Naive thymus-derived CD4-positive, alpha-beta T cell (primary cell): ENCODE measurements at regions not wholly inside any gene's neighbourhood (a gene's known extent, or its start where the extent isn't known, plus 50 kb on each side); places are given as distances from the start of the nearest gene placed in this dataset.
"Not testable (repeated sequence)": the region's sequence is repeated elsewhere in the genome, so short reads cannot be mapped to it uniquely, and the experiment has no call there.

Experiments
- ATAC-seq: fragments of 150-1000 bp; cut with Tn5 transposase; 2 replicates; pipeline ENCODE4 v1.10.0; 2021; ENCODE audit warnings: mild to moderate bottlenecking, moderate library complexity
- CTCF ChIA-PET: fragments of 350-600 bp; sonication (Branson Sonifier 250); formaldehyde crosslinking; loops from one replicate; lab custom pipeline; 2021; ENCODE audit warnings: antibody characterized with exemption; lab: Charles Lee
- POLR2A ChIA-PET: fragments of 350-600 bp; sonication (Branson Sonifier 250); formaldehyde crosslinking; loops from one replicate; lab custom pipeline; 2021; ENCODE audit warnings: antibody characterized with exemption, inconsistent platforms; lab: Charles Lee
- DNase-seq, 9 donors: peaks; one replicate each; pipeline versions ENCODE4 v3.0.0 to v3.0.0-alpha.2; 2020 to 2022; ENCODE audit warnings: mixed read lengths in 1 of 9
- H3K27ac ChIP-seq: one replicate; pipeline ENCODE4 v1.7.0; 2013; ENCODE audit warnings: mild to moderate bottlenecking, low read depth, low read length, moderate library complexity
- H3K27me3 ChIP-seq, 2 donors: one replicate each; pipeline ENCODE4 v1.7.0; 2013; ENCODE audit warnings: low read length in 2 of 2, mild to moderate bottlenecking in 2 of 2, moderate library complexity in 2 of 2; ENCODE audit not compliant: control insufficient read depth in 2 of 2, insufficient read depth in 2 of 2
- H3K36me3 ChIP-seq, 3 experiments: 1 replicate in 2 of 3; 2 replicates in 1 of 3; pipeline ENCODE4 v1.7.0; 2013; ENCODE audit warnings: low read length in 3 of 3, mild to moderate bottlenecking in 3 of 3, moderate library complexity in 1 of 3; ENCODE audit not compliant: insufficient read depth in 3 of 3, control insufficient read depth in 2 of 3
- H3K4me1 ChIP-seq, 2 donors: one replicate each; pipeline ENCODE4 v1.7.0; 2013; ENCODE audit warnings: low read length in 2 of 2, mild to moderate bottlenecking in 2 of 2, moderate library complexity in 1 of 2; ENCODE audit not compliant: control insufficient read depth in 2 of 2, insufficient read depth in 2 of 2
- H3K4me3 ChIP-seq: 2 replicates; pipeline ENCODE4 v1.7.0; 2013; ENCODE audit warnings: mild to moderate bottlenecking, low read length
- H3K9me3 ChIP-seq, 3 experiments: 1 replicate in 2 of 3; 2 replicates in 1 of 3; pipeline ENCODE4 v1.7.0; 2013; ENCODE audit warnings: low read length in 3 of 3; ENCODE audit not compliant: control insufficient read depth in 2 of 3
- H3K27ac Mint-ChIP-seq, 9 donors: one replicate each; pipeline ENCODE4 v1.8.0; 2020 to 2022; ENCODE audit warnings: mixed read lengths in 9 of 9, mild to moderate bottlenecking in 8 of 9, moderate library complexity in 5 of 9, inconsistent platforms in 2 of 9
- H3K27me3 Mint-ChIP-seq, 5 donors: one replicate each; pipeline ENCODE4 v1.8.0; 2021 to 2022; ENCODE audit warnings: mixed read lengths in 5 of 5, mild to moderate bottlenecking in 1 of 5
- H3K36me3 Mint-ChIP-seq, 5 donors: one replicate each; pipeline ENCODE4 v1.8.0; 2020 to 2022; ENCODE audit warnings: mixed read lengths in 5 of 5, mild to moderate bottlenecking in 3 of 5, inconsistent platforms in 1 of 5
- H3K4me1 Mint-ChIP-seq, 7 donors: one replicate each; pipeline ENCODE4 v1.8.0; 2020 to 2022; ENCODE audit warnings: mixed read lengths in 7 of 7, mild to moderate bottlenecking in 3 of 7, inconsistent platforms in 1 of 7
- H3K4me3 Mint-ChIP-seq, 10 donors: one replicate each; pipeline ENCODE4 v1.8.0; 2020 to 2022; ENCODE audit warnings: mild to moderate bottlenecking in 10 of 10, mixed read lengths in 10 of 10, moderate library complexity in 6 of 10, inconsistent platforms in 2 of 10
- H3K9me3 Mint-ChIP-seq, 11 donors: one replicate each; pipeline ENCODE4 v1.8.0; 2020 to 2022; ENCODE audit warnings: mixed read lengths in 11 of 11, mild to moderate bottlenecking in 4 of 11, inconsistent platforms in 1 of 11, moderate library complexity in 1 of 11
- intact Hi-C, 2 donors: fragments of 100-400 bp; cut with micrococcal nuclease; formaldehyde crosslinking; loops; one replicate each; pipeline ENCODE4 v1.15.1; 2023

GRCh38 chr5:21581508-21581907, 1271.6 kb downstream of the CDH12 start:
- H3K4me1 Mint-ChIP-seq: no peaks in the 10 kb centered on the region
- Histone ChIP-seq H3K9me3 (no peaks in the 10 kb centered on the region), H3K27me3 (no peaks in the 10 kb centered on the region), H3K27ac (no peak overlapping the region), H3K4me1 (no peaks in the 10 kb centered on the region), H3K4me3 (no peak overlapping the region), H3K36me3 (no peaks in the 10 kb centered on the region)
- H3K4me3 Mint-ChIP-seq: no peak overlapping the region
- CTCF ChIA-PET: no interaction called here
- H3K9me3 Mint-ChIP-seq: peaks cover 0 to 28% (median 11%) of the 10 kb centered on the region in 11 donors
- DNase-seq: no peak
- no peak overlapping the region for H3K27ac Mint-ChIP-seq
- H3K27me3 Mint-ChIP-seq: no peaks in the 10 kb centered on the region
- ATAC-seq: no peak
- peaks cover 0 to 28% (median 24%) of the 10 kb centered on the region in 5 donors for H3K36me3 Mint-ChIP-seq
- intact Hi-C loops: no loop called here
- POLR2A ChIA-PET: no interaction called here

GRCh38 chr5:21574961-21575360, 1278.2 kb downstream of the CDH12 start:
- Mint-ChIP-seq H3K36me3 (peaks cover 0 to 22% (median 15%) of the 10 kb centered on the region in 5 donors), H3K4me1 (no peaks in the 10 kb centered on the region), H3K9me3 (peaks cover 0 to 32% (median 9%) of the 10 kb centered on the region in 11 donors), H3K27me3 (no peaks in the 10 kb centered on the region), H3K27ac (no peak overlapping the region), H3K4me3 (no peak overlapping the region)
- no peaks in the 10 kb centered on the region for H3K27me3 ChIP-seq
- ATAC-seq (no peak), DNase-seq (no peak)
- POLR2A ChIA-PET: no interaction called here
- no peaks in the 10 kb centered on the region for H3K36me3 ChIP-seq
- H3K4me1 ChIP-seq: no peaks in the 10 kb centered on the region
- intact Hi-C loops: no loop called here
- H3K9me3 ChIP-seq: no peaks in the 10 kb centered on the region
- H3K27ac ChIP-seq: no peak overlapping the region
- no peak overlapping the region for H3K4me3 ChIP-seq
- CTCF ChIA-PET: no interaction called here

- no peaks in the 10 kb centered on the region for H3K36me3 ChIP-seq
- H3K4me1 ChIP-seq: no peaks in the 10 kb centered on the region
- DNase-seq (no peak), ATAC-seq (no peak)
- no peaks in the 10 kb centered on the region for H3K9me3 ChIP-seq
- Mint-ChIP-seq H3K36me3 (peaks cover 0 to 22% (median 13%) of the 10 kb centered on the region in 5 donors), H3K4me3 (no peak overlapping the region), H3K9me3 (peaks cover 0 to 30% (median 7%) of the 10 kb centered on the region in 11 donors), H3K4me1 (no peaks in the 10 kb centered on the region), H3K27me3 (no peaks in the 10 kb centered on the region), H3K27ac (no peak overlapping the region)
- no peaks in the 10 kb centered on the region for H3K27me3 ChIP-seq
- ChIA-PET CTCF (no interaction called here), POLR2A (no interaction called here)
- H3K27ac ChIP-seq: no peak overlapping the region
- H3K4me3 ChIP-seq: no peak overlapping the region
- intact Hi-C loops: no loop called here
These were observed 1278.7 kb downstream of the CDH12 start for GRCh38 chr5:21574438-21574837.

GRCh38 chr5:21573416-21574314, 1279.5 kb downstream of the CDH12 start:
- no peak overlapping the region for H3K27ac ChIP-seq
- no peak for DNase-seq

GRCh38 chr5:21571196-21571595, 1281.9 kb downstream of the CDH12 start:
- H3K27me3 ChIP-seq, H3K27me3 Mint-ChIP-seq, ATAC-seq, H3K4me3 Mint-ChIP-seq, H3K27ac Mint-ChIP-seq, CTCF ChIA-PET, H3K9me3 ChIP-seq, H3K27ac ChIP-seq, DNase-seq, intact Hi-C loops, H3K4me1 ChIP-seq, H3K4me1 Mint-ChIP-seq, H3K36me3 ChIP-seq, POLR2A ChIA-PET, H3K4me3 ChIP-seq: not testable (repeated sequence)
- Mint-ChIP-seq H3K9me3 (peaks cover 0 to 34% (median 16%) of the 10 kb centered on the region in 11 donors), H3K36me3 (peaks cover 0 to 35% (median 30%) of the 10 kb centered on the region in 5 donors)

More at GRCh38 chr5:21573416-21574314, 1279.5 kb downstream of the CDH12 start:
- no peaks in the 10 kb centered on the region for H3K9me3 ChIP-seq
- no peaks in the 10 kb centered on the region for H3K27me3 ChIP-seq
- no peaks in the 10 kb centered on the region for H3K4me1 ChIP-seq
- no peak overlapping the region for H3K4me3 Mint-ChIP-seq
- ATAC-seq: no peak
- intact Hi-C loops: no loop called here
- POLR2A ChIA-PET: no interaction called here
- no peaks in the 10 kb centered on the region for H3K36me3 ChIP-seq
- H3K27me3 Mint-ChIP-seq: no peaks in the 10 kb centered on the region
- CTCF ChIA-PET: no interaction called here
- no peaks in the 10 kb centered on the region for H3K4me1 Mint-ChIP-seq
- no peak overlapping the region for H3K4me3 ChIP-seq
- H3K9me3 Mint-ChIP-seq: peaks cover 0 to 28% (median 10%) of the 10 kb centered on the region in 11 donors
- H3K36me3 Mint-ChIP-seq: peaks cover 0 to 23% (median 16%) of the 10 kb centered on the region in 5 donors
- H3K27ac Mint-ChIP-seq: no peak overlapping the region

- H3K9me3 Mint-ChIP-seq, POLR2A ChIA-PET, ATAC-seq, H3K27me3 ChIP-seq, H3K4me3 ChIP-seq, H3K4me1 ChIP-seq, H3K4me3 Mint-ChIP-seq, H3K27ac ChIP-seq, intact Hi-C loops, H3K36me3 ChIP-seq, CTCF ChIA-PET, DNase-seq, H3K27me3 Mint-ChIP-seq, H3K9me3 ChIP-seq, H3K4me1 Mint-ChIP-seq: not testable (repeated sequence)
- Mint-ChIP-seq H3K27ac (peak overlapping the region in 1 of 9 donors; percentile 17), H3K36me3 (peaks cover 0 to 29% (median 17%) of the 10 kb centered on the region in 5 donors)
These were observed 1294.0 kb downstream of the CDH12 start for GRCh38 chr5:21559109-21559508.

- H3K27ac ChIP-seq, H3K4me3 ChIP-seq, H3K27me3 Mint-ChIP-seq, CTCF ChIA-PET, H3K4me3 Mint-ChIP-seq, H3K4me1 ChIP-seq, H3K36me3 ChIP-seq, H3K9me3 Mint-ChIP-seq, DNase-seq, H3K4me1 Mint-ChIP-seq, H3K27me3 ChIP-seq, intact Hi-C loops, H3K27ac Mint-ChIP-seq, ATAC-seq, H3K9me3 ChIP-seq, POLR2A ChIA-PET: not testable (repeated sequence)
- H3K36me3 Mint-ChIP-seq: peaks cover 0 to 19% (median 3%) of the 10 kb centered on the region in 5 donors
These were observed 1300.9 kb downstream of the CDH12 start for GRCh38 chr5:21552263-21552662.
